HG03521 (cell line): ENCODE measurements at regions not wholly inside any gene's neighbourhood (a gene's known extent, or its start where the extent isn't known, plus 50 kb on each side); places are given as distances from the start of the nearest gene placed in this dataset.
A peak's percentile ranks its signal among the peaks of the same experiment; 100 is the strongest.

ENCODE experiments used
- ATAC-seq: cut with Tn5 transposase; IDR thresholded peaks from one replicate; pipeline ENCODE4 v1.9.1; 2021; ENCODE audit warnings: mild to moderate bottlenecking, moderate library complexity; ENCODE audit not compliant: unreplicated experiment

DNA sequence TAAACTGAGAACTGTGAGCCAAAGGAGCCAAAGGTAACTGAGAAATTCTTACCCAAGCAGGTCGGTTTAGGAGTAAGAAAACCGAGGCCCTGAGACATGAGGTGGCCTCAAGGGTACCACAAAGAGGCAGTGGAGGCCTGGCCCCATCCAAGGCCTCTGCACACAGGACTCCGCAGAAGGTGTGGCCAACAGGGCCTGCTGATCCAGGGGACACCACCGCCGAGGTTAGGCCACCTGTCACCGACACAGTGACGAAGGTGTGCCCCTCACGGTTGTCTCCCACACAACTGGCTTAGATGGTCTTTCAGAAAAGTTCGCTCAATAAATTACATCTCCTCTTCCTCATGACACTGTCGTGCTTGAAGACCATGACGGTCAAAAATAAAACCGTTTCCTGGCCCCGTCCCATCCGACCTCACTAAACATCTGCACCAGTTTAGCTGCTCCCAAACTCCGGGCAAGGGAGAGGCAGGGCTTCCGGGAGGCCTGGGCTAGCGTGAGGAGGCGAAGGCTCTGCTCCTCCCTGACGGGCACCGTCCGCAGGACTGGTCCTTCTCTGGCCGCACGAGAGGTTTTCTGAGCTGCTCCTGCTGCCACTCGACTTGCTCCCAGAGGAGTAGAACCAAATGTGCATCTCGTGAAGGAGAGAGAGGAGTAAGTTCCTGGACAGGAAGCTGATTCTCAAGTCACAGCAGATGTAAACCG lies 442.0 kb downstream of the EIPR1 start:
- ATAC-seq = no peak

DNA sequence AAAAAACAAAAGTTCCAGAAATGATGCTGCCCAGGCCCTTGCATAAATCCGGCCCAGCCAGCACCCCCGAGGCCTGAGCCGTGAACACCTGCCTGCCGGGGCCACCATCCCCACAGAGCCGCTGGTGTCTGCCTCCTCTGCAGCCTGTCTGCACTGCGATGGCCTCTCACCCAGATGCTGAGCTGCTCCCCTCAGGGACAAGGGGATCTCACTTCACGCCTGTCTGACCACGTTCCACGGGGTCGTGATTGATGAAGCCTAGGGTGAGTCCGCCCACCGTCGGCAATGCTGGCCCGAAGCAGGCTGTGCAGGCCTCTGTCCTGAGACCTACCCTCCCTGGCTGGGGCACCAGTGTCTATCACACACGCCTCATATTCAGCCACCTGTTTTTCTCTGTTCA lies 444.2 kb downstream of the EIPR1 start:
- ATAC-seq = no peak

- no peak for ATAC-seq
Observed at GRCh38 chr2:2932692-2933305, 444.8 kb downstream of the EIPR1 start.

DNA sequence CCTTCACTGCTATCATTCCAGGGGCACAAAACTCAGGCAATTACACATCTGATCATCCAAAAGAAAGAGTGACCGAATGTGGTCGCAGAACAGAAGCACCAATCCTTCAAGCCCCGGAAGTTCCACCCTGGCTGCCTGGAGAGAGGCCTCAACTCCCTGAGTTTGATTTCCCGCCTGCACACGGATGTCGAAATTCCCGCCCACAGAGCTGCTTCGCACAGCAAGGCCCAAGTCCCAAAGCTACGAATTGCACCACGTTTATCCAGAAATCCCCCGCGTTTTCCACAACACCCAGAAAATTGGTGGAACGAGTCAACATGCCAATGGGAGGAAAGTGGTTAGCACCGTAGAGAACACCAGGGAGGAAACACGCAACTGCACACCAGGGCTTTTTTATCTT lies 445.4 kb downstream of the EIPR1 start:
- ATAC-seq = no peak

- no peak for ATAC-seq
Observed at GRCh38 chr2:2931318-2932075, 446.1 kb downstream of the EIPR1 start.

DNA sequence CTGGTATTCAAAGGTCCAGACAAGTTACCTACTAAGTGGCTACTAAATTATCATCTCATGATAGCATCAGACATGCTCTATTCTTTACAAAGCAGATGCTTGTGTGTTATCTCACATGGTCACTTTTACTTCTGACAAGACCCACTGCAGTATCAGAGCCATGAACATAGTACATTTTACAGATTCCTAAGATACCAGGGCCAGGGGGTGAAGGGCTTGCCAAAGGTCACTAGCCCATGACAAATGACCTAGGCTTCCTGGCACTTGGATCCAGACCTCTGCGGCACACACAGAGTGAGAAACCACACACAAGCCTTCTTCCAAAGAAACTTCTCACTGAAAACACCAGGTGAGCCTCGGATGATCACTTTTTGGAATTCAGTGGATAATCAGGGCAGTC lies 446.8 kb downstream of the EIPR1 start:
- ATAC-seq = no peak

DNA sequence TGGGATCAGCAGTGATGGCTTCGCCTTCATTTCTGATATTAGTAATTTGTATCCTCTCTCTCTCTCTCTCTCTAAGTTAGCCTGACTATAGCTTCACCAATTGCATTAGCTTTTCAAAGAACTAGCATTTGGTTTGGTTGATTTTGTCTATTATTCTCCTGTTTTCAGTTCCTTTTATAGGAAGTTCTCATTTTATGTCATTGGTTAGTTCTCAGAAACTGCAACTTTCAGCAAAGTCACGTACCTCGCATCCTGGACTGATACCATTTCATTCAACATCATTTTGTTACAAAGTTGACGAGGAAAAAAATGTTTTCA lies 450.8 kb downstream of the EIPR1 start:
- peak; percentile 21 for ATAC-seq

DNA sequence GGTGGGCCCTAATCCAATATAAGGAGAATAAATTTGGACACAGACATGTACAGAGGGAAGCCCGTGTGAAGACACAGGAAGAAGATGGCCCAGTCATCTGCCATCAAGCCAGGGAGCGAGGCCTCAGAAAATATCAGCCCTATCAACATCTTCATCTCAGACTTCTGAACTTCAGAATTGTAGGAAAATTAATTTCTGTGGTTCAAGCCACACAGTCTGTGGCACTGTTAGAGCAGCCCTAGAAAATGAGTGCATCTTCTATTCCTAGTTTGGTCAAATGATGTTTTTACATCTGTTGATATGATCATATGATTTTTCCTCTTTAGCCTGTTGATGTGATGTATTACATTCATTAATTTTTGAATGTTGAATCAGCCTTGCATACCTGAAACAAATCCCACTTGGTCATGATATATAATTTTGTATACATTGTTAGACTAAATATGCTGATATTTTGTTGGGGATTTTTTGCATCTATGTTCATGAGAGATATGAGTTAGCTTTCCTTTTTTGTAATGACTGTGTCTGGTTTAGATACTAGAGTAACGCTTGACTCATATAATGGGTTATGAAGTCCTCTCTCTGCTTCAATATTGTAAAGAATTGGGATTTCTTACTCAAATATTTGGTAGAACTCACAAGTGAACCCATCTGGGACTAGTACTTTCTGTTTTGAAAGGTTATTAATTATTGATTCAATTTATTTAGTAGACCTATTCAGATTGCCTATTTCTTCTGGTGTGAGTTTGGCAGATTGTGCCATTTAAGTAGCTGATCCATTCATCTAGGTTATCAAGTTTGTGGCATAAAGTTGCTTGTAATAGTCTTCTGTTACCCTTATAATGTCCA lies 451.4 kb downstream of the EIPR1 start:
- ATAC-seq = peak; percentile 69

DNA sequence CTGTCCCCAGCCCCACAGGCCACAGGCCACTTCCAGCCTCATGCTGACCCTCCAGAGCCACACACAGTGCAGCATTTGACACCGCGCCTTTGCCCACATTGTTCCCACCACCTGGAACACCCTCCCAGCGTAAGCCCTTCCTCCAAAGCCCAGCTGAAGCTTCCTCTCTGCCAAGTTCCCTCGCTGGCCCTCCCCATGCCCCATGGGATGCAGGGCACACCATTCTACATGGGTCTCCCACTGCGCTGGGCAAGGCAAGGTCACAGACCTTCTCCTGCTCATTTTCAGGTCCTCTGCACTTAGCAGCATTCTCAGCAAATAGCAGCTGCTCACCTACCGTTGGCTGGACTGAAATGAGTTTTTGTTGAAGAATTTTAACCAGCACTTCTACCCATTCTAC lies 455.5 kb downstream of the EIPR1 start:
- no peak for ATAC-seq

GRCh38 chr2:2921011-2921720 lies 456.5 kb downstream of the EIPR1 start:
- ATAC-seq = no peak

DNA sequence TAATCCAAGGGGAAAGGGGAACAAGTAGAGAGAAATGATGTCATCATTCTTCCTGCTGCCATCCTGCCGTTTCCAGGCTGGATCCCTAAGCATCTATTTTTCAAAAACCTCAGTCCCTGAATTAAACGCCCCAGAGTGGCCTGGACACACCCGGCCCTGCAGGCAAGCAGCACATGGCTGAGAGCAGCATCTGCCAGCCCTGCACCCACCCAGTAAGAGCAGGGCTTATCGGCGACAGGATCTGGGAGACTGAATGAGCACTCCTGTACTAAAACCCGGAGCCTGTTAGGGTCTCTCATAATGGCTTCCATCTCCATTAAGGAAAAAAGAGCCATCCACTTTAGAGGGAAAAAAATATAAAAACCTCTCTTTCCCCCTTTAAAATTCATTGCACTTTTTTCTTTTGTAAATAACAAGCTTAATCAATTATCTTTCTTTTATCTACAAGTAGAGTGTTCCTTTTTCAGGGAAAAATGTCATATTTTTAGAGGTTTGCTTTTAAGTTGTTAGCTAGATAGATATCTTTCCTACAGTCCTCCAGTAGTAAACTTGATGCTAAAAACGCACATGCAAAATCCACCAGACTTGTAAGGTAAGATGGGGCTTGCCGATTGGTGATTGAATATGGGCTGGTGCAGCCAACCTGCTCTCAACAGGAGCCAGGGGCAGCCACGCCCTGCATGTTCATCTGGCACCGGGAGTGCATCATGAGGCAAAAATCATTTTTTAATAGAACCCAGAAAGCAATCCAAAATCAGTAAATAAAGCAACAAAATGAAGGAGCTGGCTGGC lies 457.8 kb downstream of the EIPR1 start:
- ATAC-seq = no peak

- no peak for ATAC-seq
Observed at GRCh38 chr2:2919026-2919425, 458.6 kb downstream of the EIPR1 start.

DNA sequence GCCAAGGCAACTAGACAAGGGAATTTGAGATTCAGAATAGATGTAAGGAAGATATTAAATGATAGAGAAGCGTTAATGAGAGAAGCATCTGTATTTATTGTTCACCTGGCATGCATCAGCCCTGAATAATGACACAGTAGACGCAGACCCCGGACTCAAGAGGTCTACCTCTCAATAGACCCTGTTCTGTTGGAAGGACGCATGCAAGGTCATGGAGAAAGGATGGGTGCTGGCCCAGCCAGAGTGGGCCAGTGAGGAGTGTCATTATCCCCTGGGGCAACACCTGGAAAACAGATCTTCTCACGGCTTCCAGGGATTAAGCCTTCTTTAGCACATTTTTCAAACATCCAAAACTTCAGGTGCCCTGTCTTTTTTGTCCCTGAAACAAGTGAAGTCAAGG lies 461.0 kb downstream of the EIPR1 start:
- no peak for ATAC-seq

DNA sequence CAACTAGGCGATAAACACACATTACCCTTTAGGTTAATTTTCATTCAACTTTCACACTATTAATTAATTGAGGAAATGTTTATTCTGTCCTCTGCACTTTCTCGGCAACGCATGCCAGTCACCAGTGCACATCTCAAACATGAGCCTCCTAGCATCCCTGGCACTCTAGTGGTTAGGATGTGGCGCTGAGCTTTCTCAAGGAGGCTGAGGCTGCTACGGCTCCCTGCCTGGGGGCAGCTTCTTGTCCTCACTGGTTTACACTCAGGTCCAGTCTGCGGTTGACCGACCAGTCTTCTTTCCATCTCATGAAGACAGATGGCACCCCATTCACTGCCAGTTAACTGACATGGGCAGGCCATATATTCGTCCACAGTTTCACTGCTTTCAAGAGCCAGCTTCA lies 463.4 kb downstream of the EIPR1 start:
- no peak for ATAC-seq

DNA sequence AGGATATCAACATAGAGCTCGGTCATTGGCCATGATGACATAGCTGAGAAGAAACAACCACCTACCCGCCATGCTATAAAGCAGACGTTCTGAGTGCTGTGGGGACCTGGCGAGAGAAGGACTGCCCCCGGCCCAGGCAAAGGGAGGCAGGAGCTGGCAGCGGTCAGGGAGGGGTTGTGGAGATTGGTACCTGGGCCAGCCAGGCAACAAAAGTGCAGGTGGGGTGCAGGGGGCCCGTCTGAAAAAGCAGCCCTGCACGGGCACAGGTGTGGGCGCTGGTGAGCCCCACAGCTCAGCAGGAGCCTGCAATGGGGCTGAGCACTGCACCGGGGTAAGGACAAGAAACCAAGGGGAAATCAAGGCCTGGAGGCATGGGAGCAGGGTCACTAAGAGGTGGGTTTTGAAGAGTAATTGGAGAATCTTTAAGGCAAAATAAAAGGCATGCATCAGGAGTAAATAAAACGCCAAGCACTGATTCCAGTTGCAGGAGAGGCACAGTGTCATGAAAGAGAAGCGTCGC lies 464.0 kb downstream of the EIPR1 start:
- no peak for ATAC-seq

GRCh38 chr2:2912731-2913130 lies 464.9 kb downstream of the EIPR1 start:
- ATAC-seq = no peak

DNA sequence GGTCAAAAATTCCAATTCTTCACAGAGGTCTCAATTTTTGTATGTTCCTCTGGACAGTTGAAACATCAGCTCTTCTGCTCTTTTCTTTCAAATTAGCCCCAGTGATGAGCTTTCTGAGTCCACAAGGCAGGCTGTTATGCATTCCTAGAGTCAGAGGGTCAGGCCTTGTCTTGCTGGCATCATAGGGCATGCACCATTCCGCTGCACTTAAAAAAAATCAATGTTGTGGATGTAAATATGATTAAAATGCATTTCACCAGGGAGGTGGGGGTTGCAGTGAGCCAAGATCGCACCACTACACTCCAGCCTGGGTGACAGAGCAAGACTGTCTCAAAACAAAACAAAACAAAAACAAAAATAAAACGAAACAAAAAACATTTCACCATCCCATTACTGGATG lies 465.3 kb downstream of the EIPR1 start:
- ATAC-seq = no peak

GRCh38 chr2:2910259-2910658 lies 467.4 kb downstream of the EIPR1 start:
- ATAC-seq = no peak

DNA sequence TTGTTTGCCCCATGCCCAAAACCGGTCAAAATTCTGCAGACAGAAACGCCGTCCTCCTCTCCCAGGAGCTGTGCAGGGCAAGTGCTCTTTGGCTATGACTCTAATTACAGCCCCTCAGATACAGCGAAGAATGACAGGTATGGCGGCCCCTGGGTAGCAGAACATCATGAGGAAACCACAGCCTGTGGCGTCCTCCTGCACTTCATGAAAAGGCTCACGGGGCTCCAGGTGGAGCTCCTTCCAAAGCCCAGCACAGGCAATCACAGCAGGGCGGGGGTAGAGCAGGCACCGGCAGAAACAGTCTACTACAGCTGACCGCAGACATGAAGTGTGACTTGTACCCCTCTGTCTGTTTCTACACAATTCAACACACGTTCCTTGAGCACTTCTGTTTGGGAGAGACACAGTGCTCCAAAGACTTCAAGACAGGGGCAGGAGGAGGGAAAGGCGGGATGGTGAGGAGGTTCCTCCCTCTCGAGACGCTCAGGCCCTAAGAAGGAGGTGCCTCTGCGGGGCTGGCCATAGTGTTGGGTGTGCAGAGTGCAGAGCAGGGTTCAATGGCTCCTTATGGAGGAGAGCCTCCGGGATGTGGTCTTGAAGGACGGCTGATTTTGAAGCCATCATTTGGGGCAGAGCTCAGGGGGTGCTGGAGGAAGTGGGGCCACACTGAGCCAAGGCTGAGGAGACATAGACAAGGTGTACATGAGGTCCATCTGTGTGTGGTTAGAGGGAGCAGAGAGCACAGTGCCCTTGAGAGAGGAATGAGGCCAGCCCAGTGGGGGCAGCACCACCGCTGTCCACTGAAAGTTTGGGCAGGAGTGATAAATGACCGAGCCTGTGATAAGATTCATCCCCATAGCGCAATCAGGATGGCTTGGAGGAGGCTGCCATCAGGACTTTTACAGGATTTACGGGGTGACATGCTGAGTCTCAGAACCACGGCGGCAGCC lies 468.3 kb downstream of the EIPR1 start:
- no peak for ATAC-seq
